Adrenal gland (tissue), 5 donors: ENCODE measurements at regions not wholly inside any gene's neighbourhood (a gene's known extent, or its start where the extent isn't known, plus 50 kb on each side); places are given as distances from the start of the nearest gene placed in this dataset.

ENCODE experiments used
- POLR2A ChIP-seq, 2 donors: fragments of 450-650 bp; IDR thresholded peaks; one replicate each; pipeline ENCODE4 v1.6.1; 2017; ENCODE audit warnings: antibody characterized with exemption in 2 of 2, mild to moderate bottlenecking in 2 of 2, moderate library complexity in 1 of 2
- TF ChIP-seq, protein P1 (sequence below), 6 experiments: fragments of 450-650 bp in 4 of 6; fragments of 200-600 bp in 2 of 6; sonication (generic) in 1 of 6; IDR thresholded peaks; 1 replicate in 5 of 6; 2 replicates in 1 of 6; pipeline versions ENCODE4 v1.5.1 to v1.8.0; 2016 to 2021; ENCODE audit warnings: antibody characterized with exemption in 6 of 6, mild to moderate bottlenecking in 2 of 6, moderate library complexity in 1 of 6
- donor health status: DM: no; HTN: no; CAD: no.

GRCh38 chr10:107706096-107706725 is 541.7 kb upstream of the SORCS1 start:
- TF ChIP-seq, protein P1, sequence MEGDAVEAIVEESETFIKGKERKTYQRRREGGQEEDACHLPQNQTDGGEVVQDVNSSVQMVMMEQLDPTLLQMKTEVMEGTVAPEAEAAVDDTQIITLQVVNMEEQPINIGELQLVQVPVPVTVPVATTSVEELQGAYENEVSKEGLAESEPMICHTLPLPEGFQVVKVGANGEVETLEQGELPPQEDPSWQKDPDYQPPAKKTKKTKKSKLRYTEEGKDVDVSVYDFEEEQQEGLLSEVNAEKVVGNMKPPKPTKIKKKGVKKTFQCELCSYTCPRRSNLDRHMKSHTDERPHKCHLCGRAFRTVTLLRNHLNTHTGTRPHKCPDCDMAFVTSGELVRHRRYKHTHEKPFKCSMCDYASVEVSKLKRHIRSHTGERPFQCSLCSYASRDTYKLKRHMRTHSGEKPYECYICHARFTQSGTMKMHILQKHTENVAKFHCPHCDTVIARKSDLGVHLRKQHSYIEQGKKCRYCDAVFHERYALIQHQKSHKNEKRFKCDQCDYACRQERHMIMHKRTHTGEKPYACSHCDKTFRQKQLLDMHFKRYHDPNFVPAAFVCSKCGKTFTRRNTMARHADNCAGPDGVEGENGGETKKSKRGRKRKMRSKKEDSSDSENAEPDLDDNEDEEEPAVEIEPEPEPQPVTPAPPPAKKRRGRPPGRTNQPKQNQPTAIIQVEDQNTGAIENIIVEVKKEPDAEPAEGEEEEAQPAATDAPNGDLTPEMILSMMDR (IDR thresholded peaks at IDR 0.05) = no peak
- TF ChIP-seq POLR2A (IDR thresholded peaks at IDR 0.05) = no peak
